ENCODE measurements at regions not wholly inside any gene's neighbourhood (a gene's known extent, or its start where the extent isn't known, plus 50 kb on each side); places are given as distances from the start of the nearest gene placed in this dataset.

DNA sequence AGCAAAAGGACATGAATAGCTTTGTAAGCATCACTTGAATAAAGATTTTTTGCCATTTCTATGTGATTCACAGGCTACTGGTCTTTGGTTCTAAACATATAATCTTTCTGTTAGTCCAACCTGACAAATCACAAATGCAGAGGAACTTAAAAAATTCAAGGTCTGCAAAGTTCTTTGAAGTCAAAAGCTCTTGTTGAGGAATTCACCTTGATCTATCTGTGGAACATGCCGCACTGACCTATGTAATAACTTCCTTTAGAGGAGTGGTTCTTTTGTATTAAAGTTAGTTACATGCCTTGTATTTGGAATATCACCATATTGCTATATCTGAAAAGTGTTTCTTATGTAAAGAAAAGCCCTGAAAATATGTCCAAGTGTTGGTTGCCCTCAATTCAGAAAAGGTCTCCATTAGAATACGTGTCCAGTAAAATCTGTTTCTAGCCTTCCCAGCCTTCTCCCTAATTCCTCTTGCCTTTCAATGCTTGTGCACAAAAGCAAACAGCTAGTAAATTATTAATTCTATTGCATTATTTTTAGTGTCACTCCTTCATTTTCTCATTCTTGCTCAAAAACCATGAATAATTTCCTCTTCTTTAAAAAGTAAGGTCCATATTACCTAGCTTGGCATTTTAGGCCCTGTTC, 1192.8 kb downstream of the FLRT2 start:
- TF ChIP-seq, protein P1, sequence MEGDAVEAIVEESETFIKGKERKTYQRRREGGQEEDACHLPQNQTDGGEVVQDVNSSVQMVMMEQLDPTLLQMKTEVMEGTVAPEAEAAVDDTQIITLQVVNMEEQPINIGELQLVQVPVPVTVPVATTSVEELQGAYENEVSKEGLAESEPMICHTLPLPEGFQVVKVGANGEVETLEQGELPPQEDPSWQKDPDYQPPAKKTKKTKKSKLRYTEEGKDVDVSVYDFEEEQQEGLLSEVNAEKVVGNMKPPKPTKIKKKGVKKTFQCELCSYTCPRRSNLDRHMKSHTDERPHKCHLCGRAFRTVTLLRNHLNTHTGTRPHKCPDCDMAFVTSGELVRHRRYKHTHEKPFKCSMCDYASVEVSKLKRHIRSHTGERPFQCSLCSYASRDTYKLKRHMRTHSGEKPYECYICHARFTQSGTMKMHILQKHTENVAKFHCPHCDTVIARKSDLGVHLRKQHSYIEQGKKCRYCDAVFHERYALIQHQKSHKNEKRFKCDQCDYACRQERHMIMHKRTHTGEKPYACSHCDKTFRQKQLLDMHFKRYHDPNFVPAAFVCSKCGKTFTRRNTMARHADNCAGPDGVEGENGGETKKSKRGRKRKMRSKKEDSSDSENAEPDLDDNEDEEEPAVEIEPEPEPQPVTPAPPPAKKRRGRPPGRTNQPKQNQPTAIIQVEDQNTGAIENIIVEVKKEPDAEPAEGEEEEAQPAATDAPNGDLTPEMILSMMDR (IDR thresholded peaks at IDR 0.05), result no peak
- TF ChIP-seq POLR2A (IDR thresholded peaks at IDR 0.05), result no peak

All from thyroid gland (tissue), 4 donors.